Activated CD8-positive, alpha-beta memory T cell treated with anti-CD3 and anti-CD28 coated beads for 4 hours (primary cell): ENCODE measurements at regions not wholly inside any gene's neighbourhood (a gene's known extent, or its start where the extent isn't known, plus 50 kb on each side); places are given as distances from the start of the nearest gene placed in this dataset.

Source experiments
- DNase-seq, 2 donors: peaks; one replicate each; pipeline ENCODE4 v3.0.0-alpha.2; 2020; ENCODE audit warnings: low read depth in 2 of 2

DNA sequence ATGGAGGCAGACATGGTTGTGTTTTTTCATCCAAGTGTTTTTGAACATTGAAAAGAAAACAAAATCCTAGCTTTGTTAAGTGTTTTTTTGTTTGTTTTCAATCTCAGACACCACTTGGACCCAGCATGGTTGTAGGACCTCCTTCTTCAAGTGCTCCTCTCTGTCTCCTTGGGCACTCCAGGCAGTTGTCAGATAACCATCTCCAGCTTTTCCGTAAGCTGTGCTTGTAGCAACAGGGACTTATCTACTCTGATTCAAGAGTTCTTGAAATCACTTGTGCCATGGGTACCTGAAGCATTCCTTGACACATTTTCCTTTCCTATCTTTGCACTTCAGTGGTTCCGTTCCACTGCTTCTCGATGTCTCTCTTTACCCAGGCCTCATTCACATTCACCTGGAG is 334.9 kb upstream of the DDX53 start:
- no peak for DNase-seq

DNA sequence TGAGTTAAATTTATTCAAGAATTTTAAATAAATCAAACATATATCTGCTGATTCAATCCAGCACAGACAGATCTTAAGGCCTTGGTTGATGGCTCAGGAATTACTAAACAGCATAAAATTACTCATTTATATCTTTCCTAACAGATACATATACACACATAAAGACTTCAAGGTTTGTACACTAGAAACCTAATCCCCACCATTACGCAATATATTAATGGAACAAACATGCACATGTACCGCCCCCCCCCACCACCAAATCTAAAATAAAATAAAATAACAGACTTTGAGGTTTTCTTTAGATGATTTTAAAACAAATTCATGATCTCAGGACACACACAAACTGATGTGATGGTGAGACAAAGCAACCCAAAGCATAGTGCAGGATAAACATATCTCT is 333.9 kb upstream of the DDX53 start:
- DNase-seq, result no peak

- no peak for DNase-seq
These were observed 333.3 kb upstream of the DDX53 start for GRCh38 chrX:22666441-22666840.

GRCh38 chrX:22674932-22675331 is 324.8 kb upstream of the DDX53 start:
- no peak for DNase-seq

DNA sequence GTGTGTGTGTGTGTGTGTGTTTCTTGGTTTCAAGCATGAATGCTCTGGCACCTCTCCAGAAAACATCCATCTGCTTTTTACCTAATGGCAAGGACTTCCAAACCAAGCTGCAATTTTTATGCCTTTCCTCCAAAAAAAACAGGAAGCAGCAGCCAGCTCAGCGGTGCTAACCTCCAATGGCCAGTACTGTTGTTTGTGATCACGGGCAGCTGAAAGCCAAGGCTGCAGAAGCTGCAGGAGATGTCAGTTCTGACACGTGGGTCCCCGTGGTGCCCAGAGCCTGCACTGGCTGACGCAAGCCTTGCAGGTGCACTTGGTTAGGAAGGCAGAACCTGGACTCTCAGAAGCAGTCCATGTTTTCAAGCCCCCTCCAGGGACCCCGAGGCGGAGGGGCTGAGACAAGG is 313.6 kb upstream of the DDX53 start:
- no peak for DNase-seq

DNA sequence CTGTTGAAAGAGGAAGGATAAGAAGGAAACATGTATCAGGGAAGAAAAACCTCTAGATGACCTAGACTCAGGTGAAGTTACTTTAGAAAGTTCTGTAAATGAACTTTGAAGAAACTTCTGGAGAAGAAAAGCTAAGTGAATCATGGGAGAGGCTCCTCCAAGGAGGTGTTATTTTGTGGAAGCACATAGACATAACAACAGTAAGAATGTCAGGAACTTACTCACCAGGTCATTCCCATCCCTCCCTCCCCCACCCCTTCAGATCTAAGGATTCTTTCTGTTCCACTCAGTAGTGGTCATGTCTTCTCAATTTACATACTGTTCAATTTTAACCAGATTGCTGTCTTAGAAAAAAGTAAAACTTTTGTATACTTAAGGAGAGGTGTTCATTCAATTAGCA is 310.5 kb upstream of the DDX53 start:
- no peak for DNase-seq

GRCh38 chrX:22690116-22690515 is 309.6 kb upstream of the DDX53 start:
- no peak for DNase-seq

DNA sequence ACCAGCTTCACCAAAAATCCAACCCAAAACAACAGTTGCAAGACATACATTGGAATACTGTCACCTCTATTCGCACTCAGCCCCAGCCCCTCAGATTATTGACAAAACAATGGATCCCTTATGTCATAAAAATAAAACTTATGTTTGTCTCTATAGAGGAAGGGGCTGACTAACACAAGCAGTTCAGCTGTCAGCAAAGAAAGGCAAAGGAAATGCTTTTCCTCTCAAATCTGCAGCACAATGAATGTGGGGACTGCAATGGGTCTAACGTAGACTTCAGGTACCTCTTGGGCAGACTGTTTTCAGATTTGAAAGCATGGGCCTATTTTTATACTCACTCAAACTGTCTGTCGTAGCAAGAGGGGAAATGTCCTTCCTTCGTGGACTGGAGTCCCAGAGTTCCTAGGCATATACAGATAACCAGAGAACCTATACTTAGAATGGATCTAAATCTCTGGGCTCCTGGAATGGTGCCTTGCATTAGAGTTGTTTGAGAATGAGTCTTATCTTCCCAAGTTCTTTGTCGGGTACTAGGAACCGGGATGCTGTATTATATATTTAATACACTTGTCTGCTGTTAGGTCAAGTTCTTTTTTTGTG is 307.7 kb upstream of the DDX53 start:
- DNase-seq, result no peak

- no peak for DNase-seq
These were observed 301.6 kb upstream of the DDX53 start for GRCh38 chrX:22698151-22698550.

DNA sequence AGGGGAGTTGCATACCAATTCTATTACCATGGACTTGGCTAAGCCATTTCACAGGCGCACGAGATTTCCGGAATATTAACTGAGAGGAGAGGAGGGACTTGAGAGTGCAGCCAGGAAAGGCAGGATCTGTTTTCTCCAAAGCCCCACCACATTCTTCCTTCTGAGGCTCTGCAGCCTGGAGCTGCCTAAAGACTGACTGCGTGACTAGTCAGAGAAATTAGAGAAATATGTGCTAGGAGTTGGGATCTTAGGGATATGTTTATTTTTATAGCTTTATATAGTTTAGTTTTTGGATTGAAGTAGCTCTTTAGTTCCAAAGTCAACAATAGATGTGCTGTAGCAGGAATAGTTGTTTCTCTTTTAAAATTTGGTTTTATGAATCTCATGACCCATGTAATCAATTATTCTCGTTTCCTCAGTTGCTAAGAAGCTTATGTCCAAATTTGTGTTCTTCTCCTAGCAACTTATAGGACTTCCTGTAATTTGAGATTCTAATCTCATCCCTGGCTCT is 300.1 kb upstream of the DDX53 start:
- DNase-seq, result no peak

- no peak for DNase-seq
These were observed 286.8 kb upstream of the DDX53 start for GRCh38 chrX:22712942-22713341.

DNA sequence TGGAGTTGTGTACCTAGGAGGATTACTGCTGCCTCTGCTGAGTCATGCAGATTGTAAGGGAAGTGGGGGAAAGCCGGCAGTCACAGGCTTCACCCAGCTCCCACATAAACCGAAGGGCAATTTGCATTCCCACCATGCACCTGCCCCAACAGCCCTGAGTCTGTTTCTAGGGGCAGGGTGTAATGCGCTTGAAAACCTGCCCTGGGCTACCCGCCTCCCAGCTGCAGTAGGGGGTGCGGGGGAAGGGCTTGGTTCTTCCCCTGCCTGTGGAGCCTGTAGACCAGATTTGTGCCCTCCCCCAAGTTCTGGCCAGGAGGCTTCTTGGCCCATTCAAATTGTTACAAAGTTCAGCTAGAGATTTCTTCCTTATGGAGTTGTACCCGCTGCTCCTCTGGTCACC is 269.2 kb upstream of the DDX53 start:
- no peak for DNase-seq

GRCh38 chrX:22737541-22737940 is 262.2 kb upstream of the DDX53 start:
- no peak for DNase-seq

DNA sequence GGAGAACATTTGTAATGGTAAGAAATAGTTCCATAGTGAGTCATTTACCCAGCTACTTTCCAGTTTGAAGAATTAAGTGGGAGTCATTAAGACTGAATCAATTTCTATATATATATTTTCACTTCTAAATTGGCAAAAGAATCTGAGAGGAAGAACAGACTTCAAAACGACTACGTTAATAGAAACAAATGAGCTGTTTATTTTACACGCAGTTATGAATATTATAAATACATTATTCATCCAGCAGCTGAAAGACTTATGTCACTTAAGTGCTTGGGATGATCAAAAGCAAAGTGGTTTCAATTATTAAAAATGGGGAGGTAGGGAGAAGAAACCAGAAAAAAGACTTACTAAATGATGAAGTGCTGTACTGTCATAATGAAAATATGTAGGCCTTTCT is 260.5 kb upstream of the DDX53 start:
- DNase-seq, result no peak

- no peak for DNase-seq
These were observed 258.9 kb upstream of the DDX53 start for GRCh38 chrX:22740836-22741235.

DNA sequence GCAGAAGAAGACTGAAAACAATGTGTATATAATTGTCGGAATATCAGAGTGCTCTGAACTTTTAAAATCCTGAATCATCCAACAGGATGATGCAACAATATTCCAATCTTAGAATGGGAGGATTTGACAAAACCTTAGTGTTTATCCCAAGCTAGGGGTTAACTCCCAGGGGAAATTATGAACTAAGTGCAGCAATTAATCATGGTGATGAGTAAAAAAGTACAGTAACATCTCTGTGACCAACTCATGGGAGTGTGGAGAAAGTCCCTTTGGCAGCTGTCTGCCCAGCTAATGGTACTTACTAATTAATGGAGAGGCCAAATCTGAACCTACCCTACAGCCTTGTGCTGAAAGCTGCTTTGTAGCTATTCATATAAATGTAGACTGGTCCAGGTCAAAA is 257.6 kb upstream of the DDX53 start:
- no peak for DNase-seq

DNA sequence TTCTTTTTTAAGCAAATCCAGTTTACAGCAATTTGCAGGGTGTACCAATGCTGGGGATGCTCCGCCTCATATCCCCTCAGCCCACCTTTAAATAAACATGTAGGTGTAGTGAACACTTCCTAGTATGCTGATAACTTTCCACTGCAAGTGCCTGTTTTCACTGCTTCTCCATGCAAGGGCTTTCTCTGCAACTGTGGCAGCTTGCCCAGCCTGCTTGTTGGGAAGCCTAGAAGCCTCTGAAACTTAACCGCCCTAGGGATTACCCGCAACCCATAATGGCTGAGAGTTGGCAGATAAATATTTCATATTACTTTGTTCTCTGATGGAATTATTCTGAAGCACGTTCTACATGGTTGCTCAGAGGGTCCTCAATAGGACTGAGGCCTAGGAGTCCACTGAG is 253.7 kb upstream of the DDX53 start:
- DNase-seq, result no peak

DNA sequence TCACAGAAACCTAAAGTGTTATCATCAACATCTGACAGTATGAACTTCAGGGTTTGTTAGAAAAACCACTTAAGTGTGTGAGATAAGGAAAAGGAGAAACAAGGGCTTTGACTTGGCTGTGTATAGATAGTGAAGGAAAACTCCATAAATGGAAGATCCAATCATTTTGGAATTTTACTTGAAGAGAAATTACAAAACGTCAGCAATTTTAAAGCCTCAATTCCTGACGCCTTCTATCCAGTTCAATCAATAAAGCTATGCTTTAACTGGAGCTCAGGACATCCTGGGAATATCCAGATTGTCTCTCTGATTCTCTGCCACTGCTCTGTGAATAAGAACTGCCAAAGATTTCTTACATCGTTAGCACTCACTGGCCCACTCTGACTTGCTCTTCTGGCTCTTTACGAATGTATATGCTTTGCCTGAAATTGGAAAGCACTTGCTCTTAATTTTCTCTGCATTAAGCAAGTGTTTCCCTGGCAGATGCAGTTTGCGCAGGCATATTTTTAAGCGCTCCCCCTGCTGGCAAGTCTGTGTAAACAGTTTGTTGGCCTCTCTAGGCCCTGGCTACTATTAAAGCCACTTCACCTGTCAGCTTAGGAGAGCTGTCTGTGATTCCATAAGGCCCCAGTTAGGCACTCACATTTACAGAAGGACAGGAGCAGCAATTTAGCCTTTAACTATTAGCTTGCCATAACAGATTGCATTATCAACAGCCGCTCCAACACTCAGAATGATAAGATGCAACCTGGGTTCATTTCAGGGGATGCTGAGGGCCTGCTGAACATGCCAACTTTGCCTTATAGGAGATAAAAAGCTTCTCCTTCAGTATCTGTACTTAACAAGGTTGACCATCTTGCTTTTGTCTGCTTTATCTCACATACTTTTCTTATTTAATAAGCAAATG is 251.4 kb upstream of the DDX53 start:
- DNase-seq, result peak; percentile 0 to 2

- DNase-seq, result no peak
These were observed 240.8 kb upstream of the DDX53 start for GRCh38 chrX:22758807-22759481.

DNA sequence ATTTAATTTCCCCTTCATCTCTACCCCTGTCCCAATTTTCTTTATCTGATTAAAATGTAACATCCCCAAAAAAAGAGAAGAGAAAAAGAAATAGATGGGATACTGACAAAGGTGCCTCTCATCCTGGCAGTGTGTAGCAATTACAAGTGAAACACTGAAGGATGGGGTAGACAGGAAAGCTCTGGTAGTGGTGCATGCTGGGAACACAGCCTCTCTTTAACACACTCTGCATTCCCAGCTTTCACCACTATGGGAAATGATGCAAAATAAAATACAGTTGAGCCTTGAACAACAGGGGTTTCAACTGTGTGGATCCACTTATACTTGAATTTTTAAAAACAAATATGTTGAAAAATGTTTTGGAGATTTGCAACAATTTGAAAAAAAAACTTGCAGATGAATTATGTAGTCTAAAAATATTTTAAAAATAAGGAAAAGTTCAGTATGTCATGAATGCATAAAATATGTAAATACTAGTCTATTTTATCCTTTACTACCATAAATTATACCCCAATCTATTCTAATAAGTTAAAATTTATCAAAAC is 239.2 kb upstream of the DDX53 start:
- DNase-seq, result no peak

GRCh38 chrX:22788221-22788620 is 211.5 kb upstream of the DDX53 start:
- no peak for DNase-seq

GRCh38 chrX:22795671-22796070 is 204.1 kb upstream of the DDX53 start:
- no peak for DNase-seq
